ENCODE measurements at regions not wholly inside any gene's neighbourhood (a gene's known extent, or its start where the extent isn't known, plus 50 kb on each side); places are given as distances from the start of the nearest gene placed in this dataset.

DNA sequence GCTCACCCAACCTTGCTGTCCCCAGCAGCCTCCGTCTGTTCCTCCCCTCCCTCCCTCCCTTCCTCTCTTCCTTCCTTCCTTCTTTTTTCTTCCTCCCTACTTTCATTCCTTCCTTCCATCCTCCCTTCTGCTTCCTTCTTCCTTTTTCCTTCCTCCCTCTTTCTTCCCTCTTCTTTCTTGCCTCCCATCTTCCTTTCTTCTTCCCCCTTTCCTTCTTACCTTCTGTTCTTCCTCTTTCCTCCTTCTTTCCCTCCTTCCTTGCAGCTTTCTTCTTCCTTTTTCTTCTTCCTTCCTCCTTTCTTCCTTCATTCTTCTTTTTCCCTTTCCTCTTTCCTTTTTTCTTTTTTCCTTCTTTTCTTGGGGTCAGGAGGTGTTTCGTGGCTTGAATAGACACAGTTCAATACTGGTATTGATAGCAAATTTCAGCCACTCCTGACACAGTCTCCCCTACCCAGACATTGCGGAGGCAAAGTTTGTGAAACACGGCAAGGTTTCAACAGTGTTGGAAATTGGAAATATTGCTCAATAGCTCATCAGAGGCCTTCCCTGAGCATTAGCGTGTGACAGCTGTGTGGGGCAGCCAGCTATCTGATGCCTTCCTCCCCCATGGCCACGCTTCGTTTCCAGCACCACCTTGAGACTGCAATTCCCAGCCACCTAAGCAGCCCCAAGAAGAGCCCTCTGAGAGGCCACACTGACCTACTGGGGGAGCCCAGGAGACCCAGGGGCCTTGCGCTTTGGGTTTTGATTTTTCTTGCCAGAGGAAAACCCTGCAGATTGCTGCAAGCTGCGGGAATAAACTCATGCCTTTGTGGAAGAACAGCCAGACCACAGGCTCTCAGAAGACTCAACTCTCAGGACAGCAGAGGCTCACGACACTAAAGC lies 82.2 kb downstream of the KLF15 start:
- Histone ChIP-seq H3K4me3 (no peak overlapping the region), H3K4me1 (peaks cover 3 to 26% (median 7%) of the 10 kb centered on the region in 3 donors), H3K9me3 (no peaks in the 10 kb centered on the region), H3K27me3 (no peaks in the 10 kb centered on the region), H3K36me3 (no peaks in the 10 kb centered on the region), H3K27ac (no peak overlapping the region)
- 73 to 100% methylated on average over 2 to 6 of the region's 10 CpGs for WGBS, 2 donors (ENCODE audit: low coverage in 1 of 2)
- ATAC-seq: no peak
- no peak for TF ChIP-seq EP300 (IDR thresholded peaks at IDR 0.05)
- no peak for TF ChIP-seq POLR2A (IDR thresholded peaks at IDR 0.05)

DNA sequence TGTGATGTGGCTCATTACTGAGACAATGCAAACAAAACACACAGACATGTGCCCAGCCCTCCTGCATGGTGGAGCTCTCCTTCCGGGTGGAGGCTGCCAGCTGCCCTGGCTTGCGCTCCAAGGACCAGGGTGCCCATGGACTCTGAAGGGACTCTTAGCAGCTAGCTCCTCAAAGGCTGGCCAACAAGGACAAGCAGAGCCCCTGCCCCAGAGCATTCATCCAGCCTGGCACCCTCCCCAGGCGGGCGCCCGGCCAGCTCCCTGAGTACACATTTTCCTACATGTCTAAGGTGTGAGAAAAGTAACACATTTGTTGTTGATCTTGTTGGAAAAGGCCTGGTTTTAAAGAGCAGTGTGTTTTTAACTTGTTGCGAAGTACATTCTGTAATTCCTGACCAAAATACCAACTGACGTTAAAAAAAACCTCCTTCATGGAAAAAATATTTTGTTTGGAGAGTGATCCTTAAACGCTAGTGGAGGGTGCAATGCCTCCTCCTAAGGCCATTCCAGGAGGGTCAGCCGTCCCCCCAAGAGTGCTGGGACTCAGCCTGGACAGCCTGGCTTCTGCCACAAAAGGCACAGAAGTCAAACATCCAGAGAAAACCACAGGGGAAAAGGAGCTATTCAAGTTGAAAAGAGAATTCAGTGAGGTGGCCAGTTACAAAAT lies 86.9 kb downstream of the KLF15 start:
- TF ChIP-seq POLR2AphosphoS5 (IDR thresholded peaks at IDR 0.05) (peak; percentile 96), POLR2A (IDR thresholded peaks at IDR 0.05) (no peak), EP300 (IDR thresholded peaks at IDR 0.05) (peak; percentile 79)
- TF ChIP-seq, protein P1, sequence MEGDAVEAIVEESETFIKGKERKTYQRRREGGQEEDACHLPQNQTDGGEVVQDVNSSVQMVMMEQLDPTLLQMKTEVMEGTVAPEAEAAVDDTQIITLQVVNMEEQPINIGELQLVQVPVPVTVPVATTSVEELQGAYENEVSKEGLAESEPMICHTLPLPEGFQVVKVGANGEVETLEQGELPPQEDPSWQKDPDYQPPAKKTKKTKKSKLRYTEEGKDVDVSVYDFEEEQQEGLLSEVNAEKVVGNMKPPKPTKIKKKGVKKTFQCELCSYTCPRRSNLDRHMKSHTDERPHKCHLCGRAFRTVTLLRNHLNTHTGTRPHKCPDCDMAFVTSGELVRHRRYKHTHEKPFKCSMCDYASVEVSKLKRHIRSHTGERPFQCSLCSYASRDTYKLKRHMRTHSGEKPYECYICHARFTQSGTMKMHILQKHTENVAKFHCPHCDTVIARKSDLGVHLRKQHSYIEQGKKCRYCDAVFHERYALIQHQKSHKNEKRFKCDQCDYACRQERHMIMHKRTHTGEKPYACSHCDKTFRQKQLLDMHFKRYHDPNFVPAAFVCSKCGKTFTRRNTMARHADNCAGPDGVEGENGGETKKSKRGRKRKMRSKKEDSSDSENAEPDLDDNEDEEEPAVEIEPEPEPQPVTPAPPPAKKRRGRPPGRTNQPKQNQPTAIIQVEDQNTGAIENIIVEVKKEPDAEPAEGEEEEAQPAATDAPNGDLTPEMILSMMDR (IDR thresholded peaks at IDR 0.05): no peak
- WGBS, 2 donors (ENCODE audit: low coverage in 1 of 2): 10 to 29% methylated on average over 4 to 6 of the region's 9 CpGs
- ATAC-seq: peak; percentile 55
- Histone ChIP-seq H3K27me3 (no peaks in the 10 kb centered on the region), H3K4me1 (peaks cover 5 to 73% (median 33%) of the 10 kb centered on the region in 3 donors), H3K9me3 (no peaks in the 10 kb centered on the region), H3K36me3 (no peaks in the 10 kb centered on the region), H3K4me3 (no peak overlapping the region), H3K27ac (peak overlapping the region; percentile 86 to 96 (median 94))

DNA sequence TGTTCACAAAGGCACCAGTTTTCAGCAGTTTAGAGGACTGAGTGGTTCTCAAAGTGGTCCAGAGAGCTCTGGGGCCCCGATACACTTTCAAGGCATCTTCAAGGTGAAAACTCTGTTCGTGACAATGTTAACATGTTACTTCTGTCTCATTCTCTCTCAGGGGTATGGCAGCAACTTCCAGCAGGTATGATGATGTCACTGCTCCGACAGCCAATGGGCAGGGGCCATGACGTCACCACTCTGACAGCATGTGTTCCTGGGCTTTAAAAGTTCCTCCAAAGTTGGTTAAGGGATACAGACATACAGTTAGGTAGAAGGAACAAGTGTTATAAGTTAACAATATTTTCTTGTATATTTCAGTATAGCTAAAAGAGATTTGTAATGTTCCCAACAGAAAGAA lies 87.9 kb downstream of the KLF15 start:
- WGBS, 2 donors (ENCODE audit: low coverage in 1 of 2): 75 to 76% methylated on average over 4 of the region's 4 CpGs
- peaks cover 5 to 82% (median 33%) of the 10 kb centered on the region in 3 donors for H3K4me1 ChIP-seq
- ATAC-seq: no peak
- H3K9me3 ChIP-seq: no peaks in the 10 kb centered on the region
- no peaks in the 10 kb centered on the region for H3K27me3 ChIP-seq
- H3K36me3 ChIP-seq: no peaks in the 10 kb centered on the region
- H3K4me3 ChIP-seq: no peak overlapping the region
- H3K27ac ChIP-seq: peak overlapping the region; percentile 86 to 96 (median 94)
- TF ChIP-seq, protein P1 (IDR thresholded peaks at IDR 0.05): no peak
- TF ChIP-seq POLR2AphosphoS5 (IDR thresholded peaks at IDR 0.05) (no peak), POLR2A (IDR thresholded peaks at IDR 0.05) (no peak), EP300 (IDR thresholded peaks at IDR 0.05) (no peak)

DNA sequence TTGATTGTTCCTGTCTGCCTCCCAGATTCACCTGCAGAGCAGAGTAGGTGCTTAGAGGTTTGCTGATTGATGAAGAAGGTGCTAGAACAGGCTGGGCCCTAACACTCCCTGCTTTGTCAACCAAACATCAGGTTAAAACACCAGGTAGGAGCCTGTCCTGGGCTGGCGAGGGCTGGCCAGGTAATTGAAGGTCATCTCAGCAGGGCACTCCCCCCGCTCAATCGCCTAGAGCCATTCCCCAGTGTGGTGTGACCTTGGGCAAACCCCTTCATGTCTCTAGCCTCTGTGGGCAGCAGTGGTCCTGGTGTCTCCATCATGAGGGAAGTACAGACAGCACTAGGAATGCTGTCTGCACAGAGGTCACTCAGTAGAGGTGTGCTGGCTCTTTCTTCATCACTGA lies 88.3 kb downstream of the KLF15 start:
- WGBS, 2 donors (ENCODE audit: low coverage in 1 of 2): 50% methylated on average over 2 of the region's 3 CpGs; no CpG with 5 or more reads in 1 of the 2 donors
- Histone ChIP-seq H3K27me3 (no peaks in the 10 kb centered on the region), H3K4me1 (peaks cover 5 to 82% (median 33%) of the 10 kb centered on the region in 3 donors), H3K36me3 (no peaks in the 10 kb centered on the region), H3K4me3 (no peak overlapping the region), H3K27ac (peak overlapping the region; percentile 86 to 96 (median 94)), H3K9me3 (no peaks in the 10 kb centered on the region)
- no peak for ATAC-seq
- no peak for TF ChIP-seq POLR2A (IDR thresholded peaks at IDR 0.05)
- no peak for TF ChIP-seq EP300 (IDR thresholded peaks at IDR 0.05)
- TF ChIP-seq POLR2AphosphoS5 (IDR thresholded peaks at IDR 0.05): no peak
- TF ChIP-seq, protein P1 (IDR thresholded peaks at IDR 0.05): no peak

DNA sequence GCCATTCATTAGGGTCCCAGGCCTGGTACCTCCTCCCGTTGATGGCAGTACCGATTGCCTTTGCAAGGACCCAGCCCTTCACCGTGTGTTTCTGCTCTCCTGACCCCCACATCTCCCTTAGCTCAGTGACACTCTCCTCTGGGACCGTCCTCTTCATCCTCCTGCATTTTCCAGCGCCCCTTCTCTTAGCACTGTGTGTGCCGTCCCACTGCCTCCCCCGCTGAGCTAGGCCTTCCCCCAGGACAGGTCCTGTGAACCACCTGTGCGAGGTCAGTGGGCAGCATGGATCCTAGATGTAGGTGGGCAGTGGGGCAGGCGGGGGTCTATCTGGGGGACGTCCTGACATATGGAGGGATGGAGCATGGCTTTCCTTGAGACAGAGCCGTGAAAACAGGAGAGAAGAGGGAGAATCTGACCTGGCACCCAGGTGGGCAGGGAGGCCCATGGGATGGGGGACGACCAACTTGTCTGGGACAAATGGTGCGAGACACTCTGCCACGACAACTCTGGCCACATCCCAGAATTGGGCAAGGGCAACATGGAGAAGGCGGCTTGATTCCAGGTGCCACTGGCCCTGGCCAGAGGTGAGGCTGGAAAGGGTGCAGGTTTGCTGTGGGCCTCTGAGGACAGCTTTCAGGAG lies 87.7 kb upstream of the ALDH1L1 start:
- H3K4me3 ChIP-seq: peak overlapping the region in 1 of 2 donors; percentile 40
- no peak for ATAC-seq
- H3K4me1 ChIP-seq: peaks cover 5 to 82% (median 33%) of the 10 kb centered on the region in 3 donors
- H3K27ac ChIP-seq: peak overlapping the region; percentile 86 to 96 (median 94)
- no peaks in the 10 kb centered on the region for H3K9me3 ChIP-seq
- TF ChIP-seq POLR2A (IDR thresholded peaks at IDR 0.05): no peak
- no peak for TF ChIP-seq POLR2AphosphoS5 (IDR thresholded peaks at IDR 0.05)
- TF ChIP-seq, protein P1 (IDR thresholded peaks at IDR 0.05): no peak
- no peaks in the 10 kb centered on the region for H3K27me3 ChIP-seq
- WGBS, 2 donors (ENCODE audit: low coverage in 1 of 2): 53 to 57% methylated on average over 4 to 7 of the region's 15 CpGs
- H3K36me3 ChIP-seq: no peaks in the 10 kb centered on the region

Data from gastroesophageal sphincter (tissue), 4 donors.